OCI-LY7 (cell line): ENCODE measurements at regions not wholly inside any gene's neighbourhood (a gene's known extent, or its start where the extent isn't known, plus 50 kb on each side); places are given as distances from the start of the nearest gene placed in this dataset.
"Not testable (repeated sequence)": the region's sequence is repeated elsewhere in the genome, so short reads cannot be mapped to it uniquely, and the experiment has no call there.

Source experiments
- BruUV-seq: library from RNA; stranded (reverse); fragments of 400-500 nt; replicated peaks from 2 replicates; lab custom pipeline; 2021; lab: Mats Ljungman, UMichigan
- CTCF ChIA-PET: fragments of 300-600 bp; sonication (Branson Sonifier 250); formaldehyde crosslinking; loops from one replicate; lab custom pipeline; 2022; ENCODE audit warnings: antibody characterized with exemption; ENCODE audit not compliant: unreplicated experiment; lab: Charles Lee
- POLR2A ChIA-PET: fragments of 300-600 bp; sonication (Branson Sonifier 250); formaldehyde crosslinking; loops from one replicate; lab custom pipeline; 2022; ENCODE audit warnings: antibody characterized with exemption; lab: Charles Lee
- DNase-seq: peaks from one replicate; pipeline ENCODE4 v3.0.0-alpha.2; 2015; ENCODE audit warnings: low spot score
- H2AFZ ChIP-seq: fragments of 200-600 bp; sonication (generic), shearing (Covaris generic); 2 replicates; pipeline ENCODE4 v1.6.1; 2014; ENCODE audit warnings: mild to moderate bottlenecking, antibody characterized with exemption, low read length, moderate library complexity
- H3K27ac ChIP-seq: fragments of 200-600 bp; sonication (generic); 2 replicates; pipeline ENCODE4 v1.5.1; 2014; ENCODE audit warnings: mixed run types, low read depth, mild to moderate bottlenecking, moderate library complexity, low read length, inconsistent platforms; ENCODE audit not compliant: poor library complexity, severe bottlenecking
- H3K36me3 ChIP-seq: fragments of 200-600 bp; sonication (generic); 2 replicates; pipeline ENCODE4 v1.6.1; 2014; ENCODE audit warnings: mild to moderate bottlenecking, antibody characterized with exemption, low read length, moderate library complexity, mixed read lengths; ENCODE audit not compliant: insufficient read depth
- H3K4me1 ChIP-seq: fragments of 200-600 bp; sonication (generic); 2 replicates; pipeline ENCODE4 v1.5.1; 2014; ENCODE audit warnings: mild to moderate bottlenecking, low read length; ENCODE audit not compliant: insufficient read depth, poor library complexity, severe bottlenecking
- H3K4me2 ChIP-seq: fragments of 200-600 bp; sonication (generic); 2 replicates; pipeline ENCODE4 v1.6.1; 2014; ENCODE audit warnings: mild to moderate bottlenecking, low read length
- H3K4me3 ChIP-seq: fragments of 200-600 bp; sonication (generic); 2 replicates; pipeline ENCODE4 v1.5.1; 2014; ENCODE audit warnings: mild to moderate bottlenecking, low read depth, low read length; ENCODE audit not compliant: poor library complexity, severe bottlenecking
- H3K79me2 ChIP-seq: fragments of 200-600 bp; sonication (generic); 2 replicates; pipeline ENCODE4 v1.6.1; 2016; ENCODE audit warnings: low read depth, mild to moderate bottlenecking, low read length, moderate library complexity, mixed read lengths; ENCODE audit not compliant: insufficient read depth
- H3K9me2 ChIP-seq: fragments of 200-600 bp; sonication (generic); 2 replicates; pipeline ENCODE4 v1.6.1; 2016; ENCODE audit warnings: mild to moderate bottlenecking, low read length, mixed read lengths; ENCODE audit not compliant: insufficient read depth
- H3K9me3 ChIP-seq: fragments of 200-600 bp; sonication (generic); 2 replicates; pipeline ENCODE4 v1.6.1; 2014; ENCODE audit warnings: mild to moderate bottlenecking, mixed run types, low read length, mixed read lengths
- H4K20me1 ChIP-seq: fragments of 200-600 bp; sonication (generic); 2 replicates; pipeline ENCODE4 v1.6.1; 2014; ENCODE audit warnings: mild to moderate bottlenecking, antibody characterized with exemption, low read length, moderate library complexity, mixed read lengths; ENCODE audit not compliant: insufficient read depth
- CTCF ChIP-seq: fragments of 200-600 bp; sonication (generic); conservative IDR thresholded peaks from 2 replicates; pipeline ENCODE4 v1.5.1; 2014; ENCODE audit warnings: mild to moderate bottlenecking, antibody characterized with exemption, low read length, moderate library complexity, mixed read lengths
- EZH2phosphoT487 ChIP-seq: fragments of 200-600 bp; sonication (generic); IDR thresholded peaks from 2 replicates; pipeline ENCODE4 v1.6.1; 2018; ENCODE audit warnings: low read depth, borderline replicate concordance, mild to moderate bottlenecking, mixed run types, antibody characterized with exemption, low read length, moderate library complexity, mixed read lengths
- intact Hi-C: fragments of 100-400 bp; cut with micrococcal nuclease; formaldehyde crosslinking; loops from one replicate; pipeline ENCODE4 v1.10.0; 2022; ENCODE audit not compliant: unreplicated experiment

- POLR2A ChIA-PET, result interaction anchor here (0.6 to 1.2 kb wide), 4 partner anchors 11 to 142 kb away, joined by 3 to 7 read pairs (median 3); a partner anchor contains a TSS
- no peaks in the 10 kb centered on the region for H3K9me2 ChIP-seq
- no peaks in the 10 kb centered on the region for H3K79me2 ChIP-seq
- no peaks in the 10 kb centered on the region for H3K4me1 ChIP-seq
- no peaks in the 10 kb centered on the region for H3K9me3 ChIP-seq
- intact Hi-C loops, result no loop called here
- no peaks in the 10 kb centered on the region for H4K20me1 ChIP-seq
- no peaks in the 10 kb centered on the region for H3K36me3 ChIP-seq
- no peak overlapping the region for H3K4me3 ChIP-seq
- H3K27ac ChIP-seq, result no peak overlapping the region
- no peak overlapping the region for H3K4me2 ChIP-seq
- DNase-seq, result no peak
- H2AFZ ChIP-seq, result no peak overlapping the region
- no TSS peak for BruUV-seq
- CTCF ChIA-PET, result no interaction called here
- TF ChIP-seq CTCF, result no peak
- no peak for TF ChIP-seq EZH2phosphoT487
Observed at GRCh38 chr7:112951070-112951469, 135.6 kb downstream of the GPR85 start.

GRCh38 chr7:112949682-112950081, 136.9 kb downstream of the GPR85 start:
- H3K4me3 ChIP-seq, H3K79me2 ChIP-seq, H3K4me1 ChIP-seq, H3K4me2 ChIP-seq, H3K27ac ChIP-seq, intact Hi-C loops, H3K36me3 ChIP-seq, DNase-seq, BruUV-seq, CTCF ChIA-PET, H2AFZ ChIP-seq, H3K9me3 ChIP-seq, H4K20me1 ChIP-seq, H3K9me2 ChIP-seq: not testable (repeated sequence)
- POLR2A ChIA-PET, result interaction anchor here (0.9 to 1.2 kb wide), 3 partner anchors 11 to 144 kb away, joined by 3 to 4 read pairs (median 3); no protein-coding TSS in a partner anchor

DNA sequence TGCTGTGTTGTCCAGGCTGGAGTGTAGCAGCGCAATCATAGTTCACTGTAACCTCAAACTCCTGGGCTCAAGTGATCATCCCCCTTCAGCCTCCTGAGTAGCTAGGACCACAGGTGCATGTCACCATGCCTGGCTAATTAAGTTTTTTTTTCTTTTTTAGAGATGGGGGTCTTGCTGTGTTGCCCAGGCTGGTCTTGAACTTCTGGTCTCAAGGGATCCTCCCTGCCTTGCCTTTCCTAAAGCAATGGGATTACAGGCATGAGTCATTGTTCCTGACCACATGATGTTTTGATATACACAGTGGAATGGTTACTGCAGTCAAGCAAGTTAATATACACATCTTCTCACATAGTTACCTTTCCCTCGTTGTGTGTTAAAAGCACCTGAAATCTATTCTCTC, 140.3 kb downstream of the GPR85 start:
- Histone ChIP-seq H3K4me3 (no peak overlapping the region), H2AFZ (no peak overlapping the region), H3K27ac (no peak overlapping the region), H3K36me3 (no peaks in the 10 kb centered on the region), H4K20me1 (no peaks in the 10 kb centered on the region), H3K9me2 (no peaks in the 10 kb centered on the region), H3K4me1 (no peaks in the 10 kb centered on the region), H3K4me2 (no peak overlapping the region), H3K79me2 (no peaks in the 10 kb centered on the region), H3K9me3 (no peaks in the 10 kb centered on the region)
- TF ChIP-seq CTCF (no peak), EZH2phosphoT487 (no peak)
- no peak for DNase-seq
- intact Hi-C loops, result no loop called here
- no TSS peak for BruUV-seq
- CTCF ChIA-PET, result no interaction called here
- POLR2A ChIA-PET, result interaction anchor here (0.9 kb wide), 1 partner anchor 12 kb away, joined by 3 read pairs; no protein-coding TSS in a partner anchor
